ENCODE measurements at regions not wholly inside any gene's neighbourhood (a gene's known extent, or its start where the extent isn't known, plus 50 kb on each side); places are given as distances from the start of the nearest gene placed in this dataset.

DNA sequence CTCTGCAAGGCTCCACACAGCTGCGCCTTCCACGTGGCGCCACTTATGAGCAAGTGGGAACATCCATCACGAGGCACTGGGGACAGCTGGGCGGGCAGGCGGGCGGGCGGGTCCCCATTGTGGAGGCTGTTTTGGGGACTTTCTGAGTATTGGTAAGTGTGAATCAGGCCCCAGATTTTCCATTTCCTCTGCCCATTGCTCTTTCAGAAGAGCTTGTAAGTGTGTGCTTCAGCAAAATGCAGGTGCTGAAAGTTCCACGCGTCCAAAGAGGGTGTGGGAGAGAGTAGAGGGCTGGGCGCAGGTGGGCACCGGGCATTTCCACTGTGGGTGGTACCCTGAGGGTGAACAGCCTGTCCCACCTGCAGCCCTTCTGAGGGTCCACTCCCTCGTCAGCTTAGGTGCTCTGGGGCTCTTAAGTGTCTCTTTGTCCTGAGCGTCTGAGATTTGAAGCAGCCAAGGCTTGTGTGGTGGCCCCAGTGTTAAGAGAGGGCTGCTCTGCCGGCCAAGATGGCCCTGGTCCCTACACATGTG lies 177.1 kb downstream of the RPLP1 start:
- H3K4me3 ChIP-seq, result no peak overlapping the region
- H3K36me3 ChIP-seq, result no peaks in the 10 kb centered on the region
- H3K9me3 ChIP-seq, result no peaks in the 10 kb centered on the region
- no peak for DNase-seq
- TF ChIP-seq, protein P1, sequence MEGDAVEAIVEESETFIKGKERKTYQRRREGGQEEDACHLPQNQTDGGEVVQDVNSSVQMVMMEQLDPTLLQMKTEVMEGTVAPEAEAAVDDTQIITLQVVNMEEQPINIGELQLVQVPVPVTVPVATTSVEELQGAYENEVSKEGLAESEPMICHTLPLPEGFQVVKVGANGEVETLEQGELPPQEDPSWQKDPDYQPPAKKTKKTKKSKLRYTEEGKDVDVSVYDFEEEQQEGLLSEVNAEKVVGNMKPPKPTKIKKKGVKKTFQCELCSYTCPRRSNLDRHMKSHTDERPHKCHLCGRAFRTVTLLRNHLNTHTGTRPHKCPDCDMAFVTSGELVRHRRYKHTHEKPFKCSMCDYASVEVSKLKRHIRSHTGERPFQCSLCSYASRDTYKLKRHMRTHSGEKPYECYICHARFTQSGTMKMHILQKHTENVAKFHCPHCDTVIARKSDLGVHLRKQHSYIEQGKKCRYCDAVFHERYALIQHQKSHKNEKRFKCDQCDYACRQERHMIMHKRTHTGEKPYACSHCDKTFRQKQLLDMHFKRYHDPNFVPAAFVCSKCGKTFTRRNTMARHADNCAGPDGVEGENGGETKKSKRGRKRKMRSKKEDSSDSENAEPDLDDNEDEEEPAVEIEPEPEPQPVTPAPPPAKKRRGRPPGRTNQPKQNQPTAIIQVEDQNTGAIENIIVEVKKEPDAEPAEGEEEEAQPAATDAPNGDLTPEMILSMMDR (IDR thresholded peaks at IDR 0.05), result no peak
- H3K4me1 ChIP-seq, result peaks cover 0 to 8% (median 2%) of the 10 kb centered on the region in 4 donors
- H3K27me3 ChIP-seq, result peaks cover 0 to 8% of the 10 kb centered on the region in 2 donors
- intact Hi-C loops (cut with DNase I; ENCODE audit: low total_unique reads), result no loop called here
- no peak overlapping the region for H3K27ac ChIP-seq

DNA sequence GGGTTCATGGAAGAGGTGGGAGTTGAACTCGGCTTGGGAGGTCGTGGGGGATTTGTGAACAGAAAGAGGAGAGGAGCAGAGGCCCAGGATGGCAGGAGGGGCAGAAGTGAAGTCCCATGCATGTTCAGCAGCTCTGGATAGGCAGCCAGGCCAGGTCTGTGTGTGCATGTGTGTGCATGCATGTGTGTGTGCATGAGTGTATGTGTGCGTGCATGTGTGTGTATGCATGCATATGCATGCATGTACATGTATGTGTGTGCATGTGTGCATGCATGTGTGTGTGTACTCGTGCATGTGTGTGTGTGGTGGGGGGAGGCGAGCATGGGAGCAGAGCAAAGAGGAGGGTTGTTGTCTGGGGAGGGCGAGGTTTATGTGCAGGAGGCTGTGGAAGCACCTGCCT lies 178.4 kb downstream of the RPLP1 start:
- H3K9me3 ChIP-seq, result no peaks in the 10 kb centered on the region
- no peak overlapping the region for H3K4me3 ChIP-seq
- intact Hi-C loops (cut with DNase I; ENCODE audit: low total_unique reads), result no loop called here
- no peaks in the 10 kb centered on the region for H3K36me3 ChIP-seq
- DNase-seq, result no peak
- H3K27ac ChIP-seq, result no peak overlapping the region
- peaks cover 0 to 8% of the 10 kb centered on the region in 2 donors for H3K27me3 ChIP-seq
- TF ChIP-seq, protein P1 (IDR thresholded peaks at IDR 0.05), result no peak
- H3K4me1 ChIP-seq, result no peaks in the 10 kb centered on the region

DNA sequence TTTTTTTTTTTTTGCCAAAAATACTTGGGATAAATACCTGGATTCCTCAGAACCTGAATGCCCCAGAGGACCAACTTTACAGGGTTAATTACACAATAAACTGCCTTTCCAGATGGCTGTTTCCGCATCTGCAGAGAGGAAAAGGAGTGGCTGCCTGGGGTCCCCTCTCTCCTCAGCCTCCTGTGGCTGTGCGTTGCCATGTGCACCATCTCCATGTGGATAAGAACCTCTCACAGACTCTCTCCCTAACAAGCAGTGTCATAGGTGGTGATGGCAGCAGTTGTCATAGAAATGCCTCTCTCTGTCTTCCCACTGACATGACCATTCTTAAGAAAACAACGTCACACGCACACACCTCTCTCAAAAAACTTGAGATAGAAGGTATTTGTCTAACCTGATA lies 179.4 kb downstream of the RPLP1 start:
- DNase-seq, result no peak
- Histone ChIP-seq H3K9me3 (no peaks in the 10 kb centered on the region), H3K36me3 (no peaks in the 10 kb centered on the region), H3K4me1 (no peaks in the 10 kb centered on the region), H3K27ac (no peak overlapping the region), H3K27me3 (peaks cover 0 to 8% of the 10 kb centered on the region in 2 donors), H3K4me3 (no peak overlapping the region)
- TF ChIP-seq, protein P1 (IDR thresholded peaks at IDR 0.05), result no peak
- intact Hi-C loops (cut with DNase I; ENCODE audit: low total_unique reads), result no loop called here

- H3K36me3 ChIP-seq, result no peaks in the 10 kb centered on the region
- H3K9me3 ChIP-seq, result no peaks in the 10 kb centered on the region
- peaks cover 0 to 8% of the 10 kb centered on the region in 2 donors for H3K27me3 ChIP-seq
- DNase-seq, result no peak
- no peak overlapping the region for H3K27ac ChIP-seq
- H3K4me3 ChIP-seq, result no peak overlapping the region
- intact Hi-C loops (cut with DNase I; ENCODE audit: low total_unique reads), result no loop called here
- H3K4me1 ChIP-seq, result no peaks in the 10 kb centered on the region
- TF ChIP-seq, protein P1 (IDR thresholded peaks at IDR 0.05), result no peak
Observed at GRCh38 chr15:69634860-69635259, 182.2 kb downstream of the RPLP1 start.

- Histone ChIP-seq H3K4me1 (no peaks in the 10 kb centered on the region), H3K27ac (no peak overlapping the region), H3K4me3 (no peak overlapping the region), H3K36me3 (no peaks in the 10 kb centered on the region), H3K9me3 (peaks cover 0 to 5% (median 0%) of the 10 kb centered on the region in 3 donors), H3K27me3 (peaks cover 0 to 5% of the 10 kb centered on the region in 2 donors)
- no peak for DNase-seq
- intact Hi-C loops (cut with DNase I; ENCODE audit: low total_unique reads), result no loop called here
- TF ChIP-seq, protein P1 (IDR thresholded peaks at IDR 0.05), result no peak
Observed at GRCh38 chr15:69636169-69636915, 183.7 kb downstream of the RPLP1 start.
